ENCODE measurements at regions not wholly inside any gene's neighbourhood (a gene's known extent, or its start where the extent isn't known, plus 50 kb on each side); places are given as distances from the start of the nearest gene placed in this dataset.

GRCh38 chr9:108709126-108709525 is 146.7 kb downstream of the ACTL7B start:
- no peak for TF ChIP-seq CTCF (IDR thresholded peaks at IDR 0.05)
- H3K4me3 Mint-ChIP-seq (ENCODE audit: unreplicated experiment), result no peak overlapping the region
- peaks cover 5% of the 10 kb centered on the region for H3K4me1 Mint-ChIP-seq (ENCODE audit: unreplicated experiment)
- H3K9me3 Mint-ChIP-seq (ENCODE audit: unreplicated experiment), result peaks cover 6% of the 10 kb centered on the region
- no peak overlapping the region for H3K27ac Mint-ChIP-seq (ENCODE audit: unreplicated experiment)
- DNase-seq (ENCODE audit: extremely low spot score, unreplicated experiment), result no peak
- no peaks in the 10 kb centered on the region for H3K36me3 Mint-ChIP-seq (ENCODE audit: unreplicated experiment)
- H3K27me3 Mint-ChIP-seq (ENCODE audit: unreplicated experiment), result peaks cover 39% of the 10 kb centered on the region

- H3K4me1 Mint-ChIP-seq (ENCODE audit: unreplicated experiment), result peaks cover 8% of the 10 kb centered on the region
- H3K4me3 Mint-ChIP-seq (ENCODE audit: unreplicated experiment), result no peak overlapping the region
- peaks cover 37% of the 10 kb centered on the region for H3K27me3 Mint-ChIP-seq (ENCODE audit: unreplicated experiment)
- DNase-seq (ENCODE audit: extremely low spot score, unreplicated experiment), result no peak
- H3K36me3 Mint-ChIP-seq (ENCODE audit: unreplicated experiment), result no peaks in the 10 kb centered on the region
- H3K9me3 Mint-ChIP-seq (ENCODE audit: unreplicated experiment), result peaks cover 6% of the 10 kb centered on the region
- no peak overlapping the region for H3K27ac Mint-ChIP-seq (ENCODE audit: unreplicated experiment)
- no peak for TF ChIP-seq CTCF (IDR thresholded peaks at IDR 0.05)
Observed at GRCh38 chr9:108708448-108708847, 147.3 kb downstream of the ACTL7B start.

DNA sequence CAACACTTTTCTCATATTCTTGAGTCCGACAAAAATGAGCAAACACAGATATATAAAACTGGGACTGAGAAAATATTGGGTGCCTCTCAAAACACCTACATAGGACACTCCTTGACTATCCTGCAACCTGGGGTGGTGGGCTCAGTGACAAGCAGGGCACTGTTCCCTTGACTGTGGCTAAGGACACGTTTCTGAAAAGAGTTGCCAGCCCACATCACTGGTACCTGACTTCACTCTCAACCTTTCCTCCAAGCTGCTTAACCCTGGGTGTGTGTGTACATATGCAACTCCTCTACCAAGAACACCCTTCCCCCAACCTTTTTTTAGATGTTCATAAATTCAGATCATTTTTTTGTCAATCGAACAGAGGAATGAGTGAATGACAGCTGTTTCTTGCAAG is 148.7 kb downstream of the ACTL7B start:
- TF ChIP-seq CTCF (IDR thresholded peaks at IDR 0.05), result no peak
- Mint-ChIP-seq H3K36me3 (ENCODE audit: unreplicated experiment) (no peaks in the 10 kb centered on the region), H3K27ac (ENCODE audit: unreplicated experiment) (no peak overlapping the region), H3K4me3 (ENCODE audit: unreplicated experiment) (no peak overlapping the region), H3K9me3 (ENCODE audit: unreplicated experiment) (peaks cover 6% of the 10 kb centered on the region), H3K27me3 (ENCODE audit: unreplicated experiment) (peaks cover 30% of the 10 kb centered on the region), H3K4me1 (ENCODE audit: unreplicated experiment) (peaks cover 8% of the 10 kb centered on the region)
- no peak for DNase-seq (ENCODE audit: extremely low spot score, unreplicated experiment)

- peaks cover 40% of the 10 kb centered on the region for H3K27me3 Mint-ChIP-seq (ENCODE audit: unreplicated experiment)
- H3K4me1 Mint-ChIP-seq (ENCODE audit: unreplicated experiment), result peaks cover 8% of the 10 kb centered on the region
- H3K36me3 Mint-ChIP-seq (ENCODE audit: unreplicated experiment), result no peaks in the 10 kb centered on the region
- no peak overlapping the region for H3K27ac Mint-ChIP-seq (ENCODE audit: unreplicated experiment)
- DNase-seq (ENCODE audit: extremely low spot score, unreplicated experiment), result no peak
- no peak overlapping the region for H3K4me3 Mint-ChIP-seq (ENCODE audit: unreplicated experiment)
- peaks cover 6% of the 10 kb centered on the region for H3K9me3 Mint-ChIP-seq (ENCODE audit: unreplicated experiment)
- no peak for TF ChIP-seq CTCF (IDR thresholded peaks at IDR 0.05)
Observed at GRCh38 chr9:108704156-108704852, 151.5 kb downstream of the ACTL7B start.

DNA sequence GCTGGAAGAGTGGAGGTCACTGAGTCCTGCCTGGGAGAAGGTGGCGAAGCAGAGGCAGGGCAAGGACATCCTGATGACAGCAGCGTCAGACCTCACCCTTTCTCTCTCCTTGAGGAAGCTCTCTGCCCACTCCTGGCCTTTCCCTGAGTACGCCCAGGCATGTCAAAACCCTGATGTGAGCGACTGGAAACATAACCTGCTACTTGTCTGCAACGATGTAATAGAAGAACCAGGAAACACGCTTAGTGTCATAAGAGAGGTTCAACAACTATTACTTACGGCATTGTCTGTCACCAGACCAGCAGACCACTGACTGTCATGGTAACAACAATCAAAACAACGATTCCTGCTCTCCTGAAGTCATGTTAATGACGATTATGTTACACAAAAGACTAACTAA is 152.4 kb downstream of the ACTL7B start:
- no peak for TF ChIP-seq CTCF (IDR thresholded peaks at IDR 0.05)
- no peaks in the 10 kb centered on the region for H3K36me3 Mint-ChIP-seq (ENCODE audit: unreplicated experiment)
- no peak for DNase-seq (ENCODE audit: extremely low spot score, unreplicated experiment)
- H3K27me3 Mint-ChIP-seq (ENCODE audit: unreplicated experiment), result peaks cover 36% of the 10 kb centered on the region
- peaks cover 8% of the 10 kb centered on the region for H3K4me1 Mint-ChIP-seq (ENCODE audit: unreplicated experiment)
- no peak overlapping the region for H3K27ac Mint-ChIP-seq (ENCODE audit: unreplicated experiment)
- no peak overlapping the region for H3K4me3 Mint-ChIP-seq (ENCODE audit: unreplicated experiment)
- peaks cover 6% of the 10 kb centered on the region for H3K9me3 Mint-ChIP-seq (ENCODE audit: unreplicated experiment)

All from osteocyte (in vitro differentiated cells).